Liver (tissue), 8 donors: ENCODE measurements at regions not wholly inside any gene's neighbourhood (a gene's known extent, or its start where the extent isn't known, plus 50 kb on each side); places are given as distances from the start of the nearest gene placed in this dataset.

ENCODE experiments used
- DNase-seq: peaks from one replicate; pipeline ENCODE4 v3.0.0-alpha.2; 2017; ENCODE audit warnings: low spot score
- H3K27ac ChIP-seq, 2 donors: one replicate each; pipeline ENCODE4 v1.7.0; 2013; ENCODE audit warnings: inconsistent platforms in 2 of 2, low read length in 2 of 2, control low read depth in 1 of 2, low read depth in 1 of 2, mild to moderate bottlenecking in 1 of 2
- H3K27me3 ChIP-seq, 4 donors: one replicate each; pipeline versions ENCODE4 v1.6.1 to v1.7.0; 2013; ENCODE audit warnings: low read length in 3 of 4, inconsistent platforms in 1 of 4, mild to moderate bottlenecking in 1 of 4, moderate library complexity in 1 of 4; ENCODE audit not compliant: control insufficient read depth in 4 of 4, insufficient read depth in 4 of 4
- H3K36me3 ChIP-seq, 4 donors: one replicate each; pipeline versions ENCODE4 v1.6.1 to v1.7.0; 2013; ENCODE audit warnings: low read length in 3 of 4, mild to moderate bottlenecking in 3 of 4, low read depth in 1 of 4, moderate library complexity in 1 of 4; ENCODE audit not compliant: control insufficient read depth in 4 of 4, insufficient read depth in 3 of 4
- H3K4me1 ChIP-seq, 4 donors: one replicate each; pipeline versions ENCODE4 v1.6.1 to v1.7.0; 2013; ENCODE audit warnings: low read length in 3 of 4, mild to moderate bottlenecking in 3 of 4, moderate library complexity in 1 of 4; ENCODE audit not compliant: control insufficient read depth in 4 of 4, insufficient read depth in 4 of 4
- H3K4me3 ChIP-seq, 3 donors: one replicate each; pipeline versions ENCODE4 v1.6.1 to v1.7.0; 2013; ENCODE audit warnings: low read length in 3 of 3, control low read depth in 1 of 3, low read depth in 1 of 3, mild to moderate bottlenecking in 1 of 3
- H3K9ac ChIP-seq, 2 donors: one replicate each; pipeline ENCODE4 v1.7.0; 2013; ENCODE audit warnings: low read length in 2 of 2, mild to moderate bottlenecking in 2 of 2, moderate library complexity in 2 of 2, control low read depth in 1 of 2, low read depth in 1 of 2
- H3K9me3 ChIP-seq, 4 donors: one replicate each; pipeline versions ENCODE4 v1.6.1 to v1.7.0; 2013; ENCODE audit warnings: low read length in 3 of 4; ENCODE audit not compliant: control insufficient read depth in 4 of 4
- ATF3 ChIP-seq: IDR thresholded peaks from 2 replicates; pipeline ENCODE4 v1.6.1; 2016; ENCODE audit warnings: antibody characterized with exemption
- CTCF ChIP-seq: fragments of 150-350 bp; IDR thresholded peaks from 2 replicates; pipeline ENCODE4 v1.5.1; 2017; ENCODE audit warnings: improper control_type of control experiment, low read depth, low read length; ENCODE audit not compliant: missing input control
- FOXA1 ChIP-seq: IDR thresholded peaks from 2 replicates; pipeline ENCODE4 v1.6.1; 2016; ENCODE audit warnings: antibody characterized with exemption
- FOXA2 ChIP-seq: IDR thresholded peaks from 2 replicates; pipeline ENCODE4 v1.6.1; 2016; ENCODE audit warnings: antibody characterized with exemption
- HNF4A ChIP-seq, 2 donors: conservative IDR thresholded peaks; 2 replicates each; pipeline ENCODE4 v1.6.1; 2016; ENCODE audit warnings: antibody characterized with exemption in 2 of 2, mild to moderate bottlenecking in 2 of 2
- HNF4G ChIP-seq: IDR thresholded peaks from 2 replicates; pipeline ENCODE4 v1.6.1; 2016; ENCODE audit warnings: antibody characterized with exemption
- MAX ChIP-seq: IDR thresholded peaks from 2 replicates; pipeline ENCODE4 v1.6.1; 2016; ENCODE audit warnings: antibody characterized with exemption
- NR2F2 ChIP-seq: IDR thresholded peaks from 2 replicates; pipeline ENCODE4 v1.6.1; 2016; ENCODE audit warnings: antibody characterized with exemption
- RAD21 ChIP-seq, 2 donors: IDR thresholded peaks; 2 replicates each; pipeline ENCODE4 v1.6.1; 2016; ENCODE audit warnings: antibody characterized with exemption in 2 of 2, mild to moderate bottlenecking in 2 of 2
- REST ChIP-seq: IDR thresholded peaks from 2 replicates; pipeline ENCODE4 v1.6.1; 2016; ENCODE audit warnings: antibody characterized with exemption, mild to moderate bottlenecking
- RXRA ChIP-seq, 2 donors: IDR thresholded peaks; 2 replicates each; pipeline ENCODE4 v1.6.1; 2017 to 2018; ENCODE audit warnings: antibody characterized with exemption in 2 of 2, mild to moderate bottlenecking in 1 of 2
- TAF1 ChIP-seq: conservative IDR thresholded peaks from 2 replicates; pipeline ENCODE4 v1.6.1; 2016; ENCODE audit warnings: antibody characterized with exemption, mild to moderate bottlenecking
- YY1 ChIP-seq: IDR thresholded peaks from 2 replicates; pipeline ENCODE4 v1.6.1; 2016; ENCODE audit warnings: antibody characterized with exemption, mild to moderate bottlenecking
- WGBS: extraction: QIAGEN DNeasy Blood & Tissue Kit; methylation state at CpG from one replicate; pipeline ENCODE4 v1.1.7; 2013; 5-methylcytosine and 5-hydroxymethylcytosine counted together
- donor health status: healthy.
- donor health status: healthy.
- donor health status: healthy.
- donor health status: healthy.
- donor health status: healthy.

GRCh38 chr14:34300882-34301734 is 160.9 kb downstream of the SPTSSA start:
- H3K27me3 ChIP-seq: no peaks in the 10 kb centered on the region
- TF ChIP-seq ATF3 (no peak), NR2F2 (no peak), REST (no peak), TAF1 (no peak), HNF4A (conservative IDR thresholded peaks at IDR 0.05) (no peak), RAD21 (IDR thresholded peaks at IDR 0.05) (peak; percentile 76), FOXA2 (no peak), CTCF (peak; percentile 51)
- WGBS: 66% methylated on average over 3 of the region's 3 CpGs
- no peak overlapping the region for H3K4me3 ChIP-seq
- H3K9me3 ChIP-seq: no peaks in the 10 kb centered on the region
- H3K9ac ChIP-seq: no peak overlapping the region
- no peak for DNase-seq
- no peak overlapping the region for H3K27ac ChIP-seq
- no peaks in the 10 kb centered on the region for H3K4me1 ChIP-seq
- no peaks in the 10 kb centered on the region for H3K36me3 ChIP-seq

- H3K36me3 ChIP-seq: no peaks in the 10 kb centered on the region
- no peak overlapping the region for H3K9ac ChIP-seq
- H3K4me3 ChIP-seq: no peak overlapping the region
- H3K27ac ChIP-seq: no peak overlapping the region
- DNase-seq: no peak
- TF ChIP-seq MAX (no peak), RXRA (IDR thresholded peaks at IDR 0.05) (no peak), TAF1 (no peak), REST (no peak), FOXA1 (no peak), ATF3 (no peak), HNF4G (no peak), NR2F2 (no peak), YY1 (no peak)
- H3K4me1 ChIP-seq: no peaks in the 10 kb centered on the region
- H3K9me3 ChIP-seq: no peaks in the 10 kb centered on the region
- H3K27me3 ChIP-seq: no peaks in the 10 kb centered on the region
- WGBS: 95% methylated on average over 3 of the region's 3 CpGs
These were observed 161.7 kb downstream of the SPTSSA start for GRCh38 chr14:34300330-34300729.
